ENCODE measurements at regions not wholly inside any gene's neighbourhood (a gene's known extent, or its start where the extent isn't known, plus 50 kb on each side); places are given as distances from the start of the nearest gene placed in this dataset.

- Mint-ChIP-seq H3K4me1 (no peaks in the 10 kb centered on the region), H3K27ac (no peak overlapping the region), H3K4me3 (no peak overlapping the region), H3K9me3 (no peaks in the 10 kb centered on the region), H3K27me3 (no peaks in the 10 kb centered on the region), H3K36me3 (ENCODE audit: low read depth) (no peaks in the 10 kb centered on the region)
- ChIA-PET CTCF (no interaction called here), POLR2A (no interaction called here)
- ATAC-seq (ENCODE audit: low read depth) (no peak), DNase-seq (no peak)
- intact Hi-C loops (cut with micrococcal nuclease), result no loop called here
- TF ChIP-seq, protein P1, sequence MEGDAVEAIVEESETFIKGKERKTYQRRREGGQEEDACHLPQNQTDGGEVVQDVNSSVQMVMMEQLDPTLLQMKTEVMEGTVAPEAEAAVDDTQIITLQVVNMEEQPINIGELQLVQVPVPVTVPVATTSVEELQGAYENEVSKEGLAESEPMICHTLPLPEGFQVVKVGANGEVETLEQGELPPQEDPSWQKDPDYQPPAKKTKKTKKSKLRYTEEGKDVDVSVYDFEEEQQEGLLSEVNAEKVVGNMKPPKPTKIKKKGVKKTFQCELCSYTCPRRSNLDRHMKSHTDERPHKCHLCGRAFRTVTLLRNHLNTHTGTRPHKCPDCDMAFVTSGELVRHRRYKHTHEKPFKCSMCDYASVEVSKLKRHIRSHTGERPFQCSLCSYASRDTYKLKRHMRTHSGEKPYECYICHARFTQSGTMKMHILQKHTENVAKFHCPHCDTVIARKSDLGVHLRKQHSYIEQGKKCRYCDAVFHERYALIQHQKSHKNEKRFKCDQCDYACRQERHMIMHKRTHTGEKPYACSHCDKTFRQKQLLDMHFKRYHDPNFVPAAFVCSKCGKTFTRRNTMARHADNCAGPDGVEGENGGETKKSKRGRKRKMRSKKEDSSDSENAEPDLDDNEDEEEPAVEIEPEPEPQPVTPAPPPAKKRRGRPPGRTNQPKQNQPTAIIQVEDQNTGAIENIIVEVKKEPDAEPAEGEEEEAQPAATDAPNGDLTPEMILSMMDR (IDR thresholded peaks at IDR 0.05), result no peak
Observed at GRCh38 chr15:93617443-93617842, 528.4 kb upstream of the RGMA start.

DNA sequence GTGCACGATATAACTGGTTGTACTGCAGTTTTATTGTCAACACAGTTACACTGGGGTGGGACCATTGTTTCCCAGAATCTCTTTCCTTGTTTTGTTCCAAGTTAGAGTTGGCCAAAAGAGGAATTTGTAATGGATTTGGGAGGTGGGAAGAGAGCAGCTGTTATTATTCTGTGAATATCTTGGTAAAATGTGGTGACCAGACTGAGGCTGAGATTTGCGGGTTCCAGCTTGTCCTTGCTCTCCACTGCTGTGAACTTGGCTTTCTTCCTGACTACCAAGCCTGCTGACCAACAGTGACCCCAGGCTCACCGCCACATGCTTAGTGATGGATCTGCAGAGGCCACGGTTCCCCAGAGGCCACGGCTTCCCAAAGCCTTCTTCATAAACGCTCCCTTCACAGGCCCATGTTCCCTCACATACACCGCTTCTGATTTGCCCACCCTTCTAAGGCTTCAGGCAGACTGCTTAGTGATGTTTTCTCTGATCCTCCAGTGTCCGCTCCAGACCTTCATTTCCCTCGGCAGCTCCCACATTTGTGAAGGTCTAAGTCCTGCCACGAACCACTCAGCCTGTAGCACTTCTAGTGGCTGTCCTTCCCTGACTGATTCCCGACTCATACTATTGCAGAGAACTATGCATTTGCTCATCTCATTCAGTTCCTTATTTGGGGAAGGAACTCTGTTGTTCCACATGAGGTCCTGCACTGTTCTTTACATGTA, 525.5 kb upstream of the RGMA start:
- Mint-ChIP-seq H3K36me3 (ENCODE audit: low read depth) (no peaks in the 10 kb centered on the region), H3K27me3 (no peaks in the 10 kb centered on the region), H3K4me1 (no peaks in the 10 kb centered on the region), H3K4me3 (no peak overlapping the region), H3K9me3 (no peaks in the 10 kb centered on the region), H3K27ac (no peak overlapping the region)
- POLR2A ChIA-PET, result no interaction called here
- CTCF ChIA-PET, result no interaction called here
- no peak for ATAC-seq (ENCODE audit: low read depth)
- intact Hi-C loops (cut with micrococcal nuclease), result no loop called here
- TF ChIP-seq, protein P1 (IDR thresholded peaks at IDR 0.05), result no peak
- no peak for DNase-seq

DNA sequence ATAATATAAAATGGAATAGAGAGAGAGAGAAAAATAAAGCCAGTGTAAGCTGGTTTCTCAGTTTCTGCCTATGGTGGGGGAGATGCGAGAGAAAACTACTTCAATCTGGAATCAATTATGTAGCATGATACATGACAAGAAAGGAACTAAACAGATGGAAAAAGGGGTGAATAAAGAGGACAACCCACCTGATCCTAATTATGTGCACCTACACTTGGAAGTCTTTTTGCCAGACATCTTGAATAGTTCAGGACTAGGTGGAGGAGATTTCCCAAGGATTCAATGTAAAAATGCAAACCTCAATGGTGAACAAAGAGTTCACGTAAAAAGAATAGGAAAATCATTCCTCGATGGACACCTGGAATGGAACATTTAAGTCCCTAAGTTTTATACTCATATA, 524.4 kb upstream of the RGMA start:
- H3K27me3 Mint-ChIP-seq, result no peaks in the 10 kb centered on the region
- CTCF ChIA-PET, result no interaction called here
- POLR2A ChIA-PET, result no interaction called here

DNA sequence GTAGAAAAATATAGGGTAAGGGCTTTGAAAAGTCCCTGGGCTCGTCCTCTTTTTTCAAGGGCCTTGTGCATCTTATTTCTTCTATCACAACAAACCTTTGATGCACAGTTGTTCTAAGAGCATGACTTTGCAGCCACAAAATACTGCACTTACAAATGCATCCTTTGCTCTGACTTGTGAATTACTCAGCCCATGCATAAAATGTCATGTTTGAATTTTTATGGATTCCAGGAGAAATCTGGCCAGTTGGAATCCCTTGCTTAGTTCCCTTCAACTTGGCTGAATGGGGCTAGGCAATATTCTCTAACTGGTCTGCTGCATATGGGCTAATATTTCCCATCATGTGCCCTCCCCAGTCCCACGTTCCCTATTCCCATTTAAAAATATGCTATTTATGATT, 523.9 kb upstream of the RGMA start:
- intact Hi-C loops (cut with micrococcal nuclease), result no loop called here
- TF ChIP-seq, protein P1 (IDR thresholded peaks at IDR 0.05), result no peak
- no peak overlapping the region for H3K27ac Mint-ChIP-seq
- no peaks in the 10 kb centered on the region for H3K4me1 Mint-ChIP-seq
- H3K36me3 Mint-ChIP-seq (ENCODE audit: low read depth), result no peaks in the 10 kb centered on the region
- H3K27me3 Mint-ChIP-seq, result no peaks in the 10 kb centered on the region
- DNase-seq (no peak), ATAC-seq (ENCODE audit: low read depth) (no peak)
- CTCF ChIA-PET, result no interaction called here
- H3K9me3 Mint-ChIP-seq, result no peaks in the 10 kb centered on the region
- H3K4me3 Mint-ChIP-seq, result no peak overlapping the region
- POLR2A ChIA-PET, result no interaction called here

More for the DNA sequence above, 524.4 kb upstream of the RGMA start:
- intact Hi-C loops (cut with micrococcal nuclease), result no loop called here
- no peaks in the 10 kb centered on the region for H3K9me3 Mint-ChIP-seq
- H3K36me3 Mint-ChIP-seq (ENCODE audit: low read depth), result no peaks in the 10 kb centered on the region
- H3K27ac Mint-ChIP-seq, result no peak overlapping the region
- H3K4me1 Mint-ChIP-seq, result no peaks in the 10 kb centered on the region
- DNase-seq, result no peak
- TF ChIP-seq, protein P1 (IDR thresholded peaks at IDR 0.05), result no peak
- no peak overlapping the region for H3K4me3 Mint-ChIP-seq
- no peak for ATAC-seq (ENCODE audit: low read depth)

- no peaks in the 10 kb centered on the region for H3K27me3 Mint-ChIP-seq
Observed at GRCh38 chr15:93610944-93611343, 521.9 kb upstream of the RGMA start.

More at GRCh38 chr15:93610944-93611343, 521.9 kb upstream of the RGMA start:
- Mint-ChIP-seq H3K9me3 (no peaks in the 10 kb centered on the region), H3K4me3 (no peak overlapping the region), H3K4me1 (no peaks in the 10 kb centered on the region), H3K36me3 (ENCODE audit: low read depth) (no peaks in the 10 kb centered on the region), H3K27ac (no peak overlapping the region)
- ChIA-PET CTCF (no interaction called here), POLR2A (no interaction called here)
- ATAC-seq (ENCODE audit: low read depth) (no peak), DNase-seq (no peak)
- TF ChIP-seq, protein P1 (IDR thresholded peaks at IDR 0.05), result no peak
- intact Hi-C loops (cut with micrococcal nuclease), result no loop called here

All from activated B cell treated with CpG ODN at 0.5 μM for 24 hours (primary cell).